ENCODE measurements at regions not wholly inside any gene's neighbourhood (a gene's known extent, or its start where the extent isn't known, plus 50 kb on each side); places are given as distances from the start of the nearest gene placed in this dataset.

- no peaks in the 10 kb centered on the region for H3K9me3 ChIP-seq (ENCODE audit: control insufficient read depth, insufficient read depth, low read depth, low read length)
- no peaks in the 10 kb centered on the region for H3K4me1 ChIP-seq (ENCODE audit: control insufficient read depth, insufficient read depth, low read length)
- no peak for TF ChIP-seq ZFP37 (tag by site-specific recombination; IDR thresholded peaks at IDR 0.05)
- TF ChIP-seq ZNF514 (tag by site-specific recombination; IDR thresholded peaks at IDR 0.05), result no peak
- TF ChIP-seq ZNF157 (tag by site-specific recombination; IDR thresholded peaks at IDR 0.05), result no peak
- TF ChIP-seq ZNF558 (tag by site-specific recombination; IDR thresholded peaks at IDR 0.05), result no peak
- TF ChIP-seq ZNF707 (tag by site-specific recombination; IDR thresholded peaks at IDR 0.05), result no peak
- TF ChIP-seq ZNF366 (tag by site-specific recombination; conservative IDR thresholded peaks at IDR 0.05), result no peak
- no peak for TF ChIP-seq ZNF248 (tag by site-specific recombination; IDR thresholded peaks at IDR 0.05)
- no peak for TF ChIP-seq AEBP2 (tag by site-specific recombination; IDR thresholded peaks at IDR 0.05; ENCODE audit: borderline replicate concordance)
- no peak for TF ChIP-seq MEIS1 (CRISPR knock-in tag; IDR thresholded peaks at IDR 0.05; ENCODE audit: borderline replicate concordance)
- no peak for TF ChIP-seq WT1 (tag by site-specific recombination; IDR thresholded peaks at IDR 0.05)
- TF ChIP-seq ZNF560 (tag by site-specific recombination; IDR thresholded peaks at IDR 0.05; ENCODE audit: borderline replicate concordance), result no peak
- TF ChIP-seq ZNF184 (tag by site-specific recombination; IDR thresholded peaks at IDR 0.05), result no peak
- ChIA-PET CTCF (no interaction called here), POLR2A (no interaction called here)
- H3K36me3 ChIP-seq (ENCODE audit: control insufficient read depth in 2 of 2, insufficient read depth in 1 of 2, low read length in 2 of 2), result no peaks in the 10 kb centered on the region
- H3K4me3 ChIP-seq (ENCODE audit: low read depth, low read length), result no peak overlapping the region
- no peak overlapping the region for H3K27ac ChIP-seq (ENCODE audit: extremely low read depth, low read depth, low read length)
Measured at GRCh38 chr16:29126057-29126494, 141.2 kb downstream of the LAT start.

GRCh38 chr16:29124828-29125227 is 140.0 kb downstream of the LAT start:
- ChIA-PET POLR2A (no interaction called here), CTCF (no interaction called here)
- Histone ChIP-seq H3K4me3 (ENCODE audit: low read depth, low read length) (no peak overlapping the region), H3K27ac (ENCODE audit: extremely low read depth, low read depth, low read length) (no peak overlapping the region), H3K4me1 (ENCODE audit: control insufficient read depth, insufficient read depth, low read length) (no peaks in the 10 kb centered on the region), H3K9me3 (ENCODE audit: control insufficient read depth, insufficient read depth, low read depth, low read length) (no peaks in the 10 kb centered on the region), H3K36me3 (ENCODE audit: control insufficient read depth in 2 of 2, insufficient read depth in 1 of 2, low read length in 2 of 2) (no peaks in the 10 kb centered on the region)
- TF ChIP-seq ZNF529 (tag by site-specific recombination; IDR thresholded peaks at IDR 0.05; ENCODE audit: insufficient replicate concordance) (no peak), ZEB2 (tag by site-specific recombination; IDR thresholded peaks at IDR 0.05) (no peak), ZNF211 (tag by site-specific recombination; IDR thresholded peaks at IDR 0.05; ENCODE audit: low read depth) (no peak), ZNF549 (tag by site-specific recombination; IDR thresholded peaks at IDR 0.05) (no peak), ZNF660 (tag by site-specific recombination; IDR thresholded peaks at IDR 0.05) (no peak), ZSCAN18 (tag by site-specific recombination; IDR thresholded peaks at IDR 0.05) (no peak), ZNF561 (tag by site-specific recombination; IDR thresholded peaks at IDR 0.05; ENCODE audit: borderline replicate concordance) (no peak), ZNF24 (tag by site-specific recombination; IDR thresholded peaks at IDR 0.05) (no peak), ZNF114 (tag by site-specific recombination; IDR thresholded peaks at IDR 0.05) (no peak), EGR2 (tag by site-specific recombination; IDR thresholded peaks at IDR 0.05; ENCODE audit: low read depth) (no peak), KLF1 (tag by site-specific recombination; IDR thresholded peaks at IDR 0.05) (no peak), ZNF140 (tag by site-specific recombination; IDR thresholded peaks at IDR 0.05) (no peak), ZNF785 (tag by site-specific recombination; IDR thresholded peaks at IDR 0.05) (no peak), ZNF585B (tag by site-specific recombination; IDR thresholded peaks at IDR 0.05) (no peak), ZNF398 (tag by site-specific recombination; IDR thresholded peaks at IDR 0.05) (no peak), ZNF311 (tag by site-specific recombination; IDR thresholded peaks at IDR 0.05; ENCODE audit: borderline replicate concordance) (no peak), ZNF664 (tag by site-specific recombination; IDR thresholded peaks at IDR 0.05) (no peak), ZNF280C (tag by site-specific recombination; IDR thresholded peaks at IDR 0.05) (no peak), ZNF843 (tag by site-specific recombination; IDR thresholded peaks at IDR 0.05) (no peak), ZNF214 (tag by site-specific recombination; IDR thresholded peaks at IDR 0.05; ENCODE audit: borderline replicate concordance) (no peak)
